ENCODE measurements at regions not wholly inside any gene's neighbourhood (a gene's known extent, or its start where the extent isn't known, plus 50 kb on each side); places are given as distances from the start of the nearest gene placed in this dataset.

DNA sequence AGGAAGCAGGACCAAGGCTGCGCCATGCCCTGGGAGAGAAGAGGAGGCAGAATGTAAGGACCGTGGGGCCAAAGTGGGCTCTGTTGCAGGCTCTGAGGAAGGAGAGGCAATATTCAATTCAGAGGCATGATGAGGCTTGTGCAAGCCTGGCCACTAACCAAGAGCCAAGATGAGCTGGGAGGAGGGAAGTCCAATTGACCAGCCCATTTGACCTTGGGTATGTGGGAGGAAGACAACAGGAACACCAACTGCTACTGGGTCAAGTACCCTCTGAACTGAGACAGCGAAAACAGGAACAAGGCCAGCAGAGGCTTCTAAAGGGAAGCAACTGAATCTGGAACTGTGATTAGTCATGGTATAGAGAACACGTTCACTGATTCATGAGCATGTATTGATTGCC is 779.6 kb downstream of the MAFB start:
- no peak overlapping the region for H3K4me2 ChIP-seq (ENCODE audit: insufficient read depth, low read length)
- H3K4me3 ChIP-seq (replicated peaks in 1 of 3; ENCODE audit: insufficient read depth in 1 of 3, low read depth in 1 of 3, low read length in 3 of 3): no peak overlapping the region
- no peak overlapping the region for H2AFZ ChIP-seq (ENCODE audit: low read depth, low read length)
- H4K20me1 ChIP-seq (replicated peaks; ENCODE audit: control insufficient read depth, extremely low read depth, insufficient read depth, low read length): no peaks in the 10 kb centered on the region
- no peaks in the 10 kb centered on the region for H3K9me1 ChIP-seq (replicated peaks; ENCODE audit: control insufficient read depth, extremely low read depth, insufficient read depth, low read length)
- H3K36me3 ChIP-seq (ENCODE audit: control insufficient read depth in 2 of 2, extremely low read depth in 1 of 2, insufficient read depth in 2 of 2, low read length in 2 of 2): no peaks in the 10 kb centered on the region
- no peaks in the 10 kb centered on the region for H3K27me3 ChIP-seq (ENCODE audit: control insufficient read depth in 2 of 2, insufficient read depth in 2 of 2, low read length in 2 of 2)
- H3K9ac ChIP-seq (replicated peaks; ENCODE audit: extremely low read depth, insufficient read depth, low read length): no peak overlapping the region
- DNase-seq (ENCODE audit: low read depth, low spot score) (no peak), FAIRE-seq (no peak)
- no peak overlapping the region for H3K27ac ChIP-seq (ENCODE audit: insufficient read depth, low read depth, low read length)
- no peaks in the 10 kb centered on the region for H3K79me2 ChIP-seq (ENCODE audit: control insufficient read depth, insufficient read depth, low read length)
- no peaks in the 10 kb centered on the region for H3K4me1 ChIP-seq (ENCODE audit: control insufficient read depth, extremely low read depth, insufficient read depth, low read length)
- intact Hi-C loops (cut with micrococcal nuclease) (no loop called here), dilution Hi-C loops (cut with MboI; ENCODE audit: extremely low pct_ligation_motif_present, low sequenced_read_pairs) (no loop called here)
- no peaks in the 10 kb centered on the region for H3K9me3 ChIP-seq (replicated peaks; ENCODE audit: control insufficient read depth, insufficient read depth, low read length)
- no peak for TF ChIP-seq POLR2A (IDR thresholded peaks at IDR 0.05; ENCODE audit: low read depth, low read length)
- TF ChIP-seq, protein P1, sequence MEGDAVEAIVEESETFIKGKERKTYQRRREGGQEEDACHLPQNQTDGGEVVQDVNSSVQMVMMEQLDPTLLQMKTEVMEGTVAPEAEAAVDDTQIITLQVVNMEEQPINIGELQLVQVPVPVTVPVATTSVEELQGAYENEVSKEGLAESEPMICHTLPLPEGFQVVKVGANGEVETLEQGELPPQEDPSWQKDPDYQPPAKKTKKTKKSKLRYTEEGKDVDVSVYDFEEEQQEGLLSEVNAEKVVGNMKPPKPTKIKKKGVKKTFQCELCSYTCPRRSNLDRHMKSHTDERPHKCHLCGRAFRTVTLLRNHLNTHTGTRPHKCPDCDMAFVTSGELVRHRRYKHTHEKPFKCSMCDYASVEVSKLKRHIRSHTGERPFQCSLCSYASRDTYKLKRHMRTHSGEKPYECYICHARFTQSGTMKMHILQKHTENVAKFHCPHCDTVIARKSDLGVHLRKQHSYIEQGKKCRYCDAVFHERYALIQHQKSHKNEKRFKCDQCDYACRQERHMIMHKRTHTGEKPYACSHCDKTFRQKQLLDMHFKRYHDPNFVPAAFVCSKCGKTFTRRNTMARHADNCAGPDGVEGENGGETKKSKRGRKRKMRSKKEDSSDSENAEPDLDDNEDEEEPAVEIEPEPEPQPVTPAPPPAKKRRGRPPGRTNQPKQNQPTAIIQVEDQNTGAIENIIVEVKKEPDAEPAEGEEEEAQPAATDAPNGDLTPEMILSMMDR (IDR thresholded peaks at IDR 0.05; ENCODE audit: extremely low read depth in 1 of 2, insufficient read depth in 1 of 2, low read depth in 1 of 2, low read length in 2 of 2): no peak
- no TSS peak for BruUV-seq (replicated peaks)
- ChIA-PET CTCF (no interaction called here), POLR2A (no interaction called here)

DNA sequence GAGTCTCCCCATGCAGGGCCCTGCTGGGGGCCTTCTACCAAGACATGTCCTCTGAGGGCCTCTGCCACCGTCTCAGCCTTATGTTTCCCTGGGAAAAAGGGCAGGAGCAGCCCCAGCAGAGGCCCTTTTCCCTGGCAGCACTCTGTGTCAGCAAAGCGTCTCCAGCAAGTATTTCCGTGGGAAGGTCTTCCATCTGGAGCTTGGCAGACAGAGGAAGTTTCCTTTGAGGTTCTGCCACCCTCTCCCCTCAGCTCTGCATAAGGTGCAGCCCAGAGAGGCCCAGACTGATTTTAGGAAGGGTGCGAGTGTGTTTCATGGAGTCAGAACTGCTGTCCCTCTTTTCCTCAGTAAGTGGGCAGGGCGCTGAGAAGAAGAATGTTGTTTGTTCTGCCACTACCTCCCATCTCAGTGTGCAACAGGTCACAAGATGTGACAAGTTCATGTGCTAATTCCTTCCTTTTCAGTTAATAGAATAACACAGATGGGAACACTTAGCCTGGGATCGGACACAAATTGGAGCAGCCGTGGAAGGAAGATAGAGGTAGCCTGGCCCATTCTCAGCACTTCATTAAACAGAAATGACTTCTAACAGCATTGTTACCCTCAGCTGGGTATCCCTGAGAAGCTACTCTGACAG is 784.4 kb downstream of the MAFB start:
- FAIRE-seq: no peak
- Histone ChIP-seq H3K36me3 (ENCODE audit: control insufficient read depth in 2 of 2, extremely low read depth in 1 of 2, insufficient read depth in 2 of 2, low read length in 2 of 2) (no peaks in the 10 kb centered on the region), H3K9ac (replicated peaks; ENCODE audit: extremely low read depth, insufficient read depth, low read length) (no peak overlapping the region), H2AFZ (ENCODE audit: low read depth, low read length) (no peak overlapping the region), H3K4me2 (ENCODE audit: insufficient read depth, low read length) (no peak overlapping the region), H3K9me3 (replicated peaks; ENCODE audit: control insufficient read depth, insufficient read depth, low read length) (no peaks in the 10 kb centered on the region), H3K4me3 (replicated peaks in 1 of 3; ENCODE audit: insufficient read depth in 1 of 3, low read depth in 1 of 3, low read length in 3 of 3) (no peak overlapping the region), H4K20me1 (replicated peaks; ENCODE audit: control insufficient read depth, extremely low read depth, insufficient read depth, low read length) (no peaks in the 10 kb centered on the region), H3K4me1 (ENCODE audit: control insufficient read depth, extremely low read depth, insufficient read depth, low read length) (no peaks in the 10 kb centered on the region), H3K9me1 (replicated peaks; ENCODE audit: control insufficient read depth, extremely low read depth, insufficient read depth, low read length) (no peaks in the 10 kb centered on the region), H3K27ac (ENCODE audit: insufficient read depth, low read depth, low read length) (no peak overlapping the region), H3K79me2 (ENCODE audit: control insufficient read depth, insufficient read depth, low read length) (no peaks in the 10 kb centered on the region), H3K27me3 (ENCODE audit: control insufficient read depth in 2 of 2, insufficient read depth in 2 of 2, low read length in 2 of 2) (no peaks in the 10 kb centered on the region)
- dilution Hi-C loops (cut with MboI; ENCODE audit: extremely low pct_ligation_motif_present, low sequenced_read_pairs): no loop called here
- DNase-seq (ENCODE audit: low read depth, low spot score): no peak
- TF ChIP-seq JUN (IDR thresholded peaks at IDR 0.05; ENCODE audit: borderline replicate concordance, insufficient read depth, insufficient read length, low read depth): no peak
- TF ChIP-seq, protein P2, sequence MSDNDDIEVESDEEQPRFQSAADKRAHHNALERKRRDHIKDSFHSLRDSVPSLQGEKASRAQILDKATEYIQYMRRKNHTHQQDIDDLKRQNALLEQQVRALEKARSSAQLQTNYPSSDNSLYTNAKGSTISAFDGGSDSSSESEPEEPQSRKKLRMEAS (IDR thresholded peaks at IDR 0.05; ENCODE audit: insufficient read depth, insufficient read length): no peak
- no peak for TF ChIP-seq MYC (IDR thresholded peaks at IDR 0.05; ENCODE audit: low read depth, low read length)
- no peak for TF ChIP-seq EZH2 (IDR thresholded peaks at IDR 0.05; ENCODE audit: borderline replicate concordance, low read depth, low read length, severe bottlenecking)
- TF ChIP-seq, protein P1 (IDR thresholded peaks at IDR 0.05; ENCODE audit: extremely low read depth in 1 of 2, insufficient read depth in 1 of 2, low read depth in 1 of 2, low read length in 2 of 2): no peak
- TF ChIP-seq POLR2AphosphoS5 (IDR thresholded peaks at IDR 0.05; ENCODE audit: insufficient read depth, low read depth, low read length): no peak
- no peak for TF ChIP-seq POLR2A (IDR thresholded peaks at IDR 0.05; ENCODE audit: low read depth, low read length)
- no peak for TF ChIP-seq FOS (IDR thresholded peaks at IDR 0.05; ENCODE audit: borderline replicate concordance, insufficient read depth, low read length)
- no peak for TF ChIP-seq GATA2 (IDR thresholded peaks at IDR 0.05; ENCODE audit: insufficient read depth, insufficient read length, low read depth, low read length)
- intact Hi-C loops (cut with micrococcal nuclease): no loop called here
- no TSS peak for BruUV-seq (replicated peaks)
- CTCF ChIA-PET: no interaction called here
- POLR2A ChIA-PET: no interaction called here
